HL-60 (cell line): ENCODE measurements at regions not wholly inside any gene's neighbourhood (a gene's known extent, or its start where the extent isn't known, plus 50 kb on each side); places are given as distances from the start of the nearest gene placed in this dataset.

Source experiments
- CTCF ChIP-seq: IDR thresholded peaks from one replicate; pipeline ENCODE4 v1.5.1; 2011; ENCODE audit warnings: low read length, control low read depth, inconsistent platforms; ENCODE audit not compliant: insufficient read depth
- GABPA ChIP-seq: IDR thresholded peaks from 2 replicates; pipeline ENCODE4 v1.6.1; 2012; ENCODE audit warnings: low read depth
- POLR2AphosphoS5 ChIP-seq: IDR thresholded peaks from 2 replicates; pipeline ENCODE4 v1.6.1; 2012; ENCODE audit warnings: low read depth
- REST ChIP-seq: IDR thresholded peaks from 2 replicates; pipeline ENCODE4 v1.6.1; 2012; ENCODE audit warnings: low read depth; ENCODE audit not compliant: insufficient replicate concordance

GRCh38 chr11:120021391-120021953 is 116.4 kb downstream of the TRIM29 start:
- TF ChIP-seq CTCF (no peak), POLR2AphosphoS5 (no peak), GABPA (no peak), REST (no peak)
